Left lung (tissue), 4 donors: ENCODE measurements at regions not wholly inside any gene's neighbourhood (a gene's known extent, or its start where the extent isn't known, plus 50 kb on each side); places are given as distances from the start of the nearest gene placed in this dataset.
A peak's percentile ranks its signal among the peaks of the same experiment; 100 is the strongest.

Source experiments
- ATAC-seq: fragments of 200-7000 bp; cut with Tn5 transposase; one replicate; pipeline ENCODE4 v1.9.1; 2020; ENCODE audit warnings: moderate library complexity
- DNase-seq, 4 donors: peaks; one replicate each; pipeline ENCODE4 v3.0.0-alpha.2; 2013 to 2020
- H3K27ac ChIP-seq, 2 donors: fragments of 200-600 bp; sonication (generic) in 1 of 2; one replicate each; pipeline versions ENCODE4 v1.5.0 to v1.8.0; 2020 to 2021
- H3K27me3 ChIP-seq, 2 donors: fragments of 200-600 bp; sonication (generic) in 1 of 2; one replicate each; pipeline versions ENCODE4 v1.5.0 to v1.8.0; 2020 to 2021
- H3K36me3 ChIP-seq, 2 donors: fragments of 200-600 bp; sonication (generic) in 1 of 2; one replicate each; pipeline versions ENCODE4 v1.5.0 to v1.8.0; 2020 to 2021
- H3K4me1 ChIP-seq, 2 donors: fragments of 200-600 bp; one replicate each; pipeline ENCODE4 v1.8.0; 2021
- H3K4me3 ChIP-seq, 2 donors: fragments of 200-600 bp; sonication (generic) in 1 of 2; one replicate each; pipeline versions ENCODE4 v1.5.0 to v1.8.0; 2020 to 2021; ENCODE audit warnings: mild to moderate bottlenecking in 1 of 2
- H3K9me3 ChIP-seq, 2 donors: fragments of 200-600 bp; sonication (generic) in 1 of 2; one replicate each; pipeline versions ENCODE4 v1.5.0 to v1.8.0; 2020 to 2021
- intact Hi-C, 2 donors: fragments of 100-400 bp; cut with DNase I; formaldehyde crosslinking; loops; one replicate each; pipeline versions ENCODE4 v1.11.2 to v1.14.2; 2022
- TF ChIP-seq, protein P1 (sequence below), 2 donors: fragments of 200-600 bp; sonication (generic) in 1 of 2; IDR thresholded peaks; one replicate each; pipeline versions ENCODE4 v1.5.0 to v1.8.0; 2021; ENCODE audit warnings: antibody characterized with exemption in 2 of 2
- donor health status: DM: no; HTN: yes; CAD: no.
- donor health status: DM: no; HTN: no; CAD: no.

DNA sequence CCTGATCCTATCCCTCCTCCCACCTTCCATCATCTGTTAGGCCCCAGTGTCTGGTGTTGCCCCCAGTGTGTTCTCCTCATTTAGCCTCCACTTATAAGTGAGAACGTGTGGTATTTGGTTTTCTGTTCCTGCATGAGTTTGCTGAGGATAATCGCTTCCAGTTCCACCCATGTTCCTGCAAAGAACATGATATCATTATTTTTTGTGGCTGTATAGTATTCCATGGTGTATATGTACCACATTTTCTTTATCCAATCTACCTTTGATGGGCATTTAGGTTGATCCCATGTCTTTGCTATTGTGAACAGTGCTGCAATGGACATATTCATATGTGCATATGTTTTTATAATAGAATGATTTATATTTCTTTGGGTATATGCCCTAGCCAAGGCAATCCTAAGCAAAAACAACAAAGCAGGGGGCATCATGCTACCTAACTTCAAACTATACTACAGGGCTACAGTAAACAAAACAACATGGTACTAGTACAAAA is 142.9 kb downstream of the TNFSF18 start:
- ATAC-seq = no peak
- no peaks in the 10 kb centered on the region for H3K36me3 ChIP-seq
- H3K9me3 ChIP-seq = peaks cover 0 to 7% of the 10 kb centered on the region in 2 donors
- H3K4me1 ChIP-seq = no peaks in the 10 kb centered on the region
- H3K27me3 ChIP-seq = no peaks in the 10 kb centered on the region
- no peak overlapping the region for H3K4me3 ChIP-seq
- H3K27ac ChIP-seq = no peak overlapping the region
- TF ChIP-seq, protein P1, sequence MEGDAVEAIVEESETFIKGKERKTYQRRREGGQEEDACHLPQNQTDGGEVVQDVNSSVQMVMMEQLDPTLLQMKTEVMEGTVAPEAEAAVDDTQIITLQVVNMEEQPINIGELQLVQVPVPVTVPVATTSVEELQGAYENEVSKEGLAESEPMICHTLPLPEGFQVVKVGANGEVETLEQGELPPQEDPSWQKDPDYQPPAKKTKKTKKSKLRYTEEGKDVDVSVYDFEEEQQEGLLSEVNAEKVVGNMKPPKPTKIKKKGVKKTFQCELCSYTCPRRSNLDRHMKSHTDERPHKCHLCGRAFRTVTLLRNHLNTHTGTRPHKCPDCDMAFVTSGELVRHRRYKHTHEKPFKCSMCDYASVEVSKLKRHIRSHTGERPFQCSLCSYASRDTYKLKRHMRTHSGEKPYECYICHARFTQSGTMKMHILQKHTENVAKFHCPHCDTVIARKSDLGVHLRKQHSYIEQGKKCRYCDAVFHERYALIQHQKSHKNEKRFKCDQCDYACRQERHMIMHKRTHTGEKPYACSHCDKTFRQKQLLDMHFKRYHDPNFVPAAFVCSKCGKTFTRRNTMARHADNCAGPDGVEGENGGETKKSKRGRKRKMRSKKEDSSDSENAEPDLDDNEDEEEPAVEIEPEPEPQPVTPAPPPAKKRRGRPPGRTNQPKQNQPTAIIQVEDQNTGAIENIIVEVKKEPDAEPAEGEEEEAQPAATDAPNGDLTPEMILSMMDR (IDR thresholded peaks at IDR 0.05) = no peak
- intact Hi-C loops = no loop called here
- DNase-seq = no peak

GRCh38 chr1:172909606-172910326 is 141.0 kb downstream of the TNFSF18 start:
- H3K4me1 ChIP-seq = peaks cover 0 to 5% of the 10 kb centered on the region in 2 donors
- intact Hi-C loops = no loop called here
- ATAC-seq (peak; percentile 65), DNase-seq (no peak)
- H3K27ac ChIP-seq = no peak overlapping the region
- no peak overlapping the region for H3K4me3 ChIP-seq
- TF ChIP-seq, protein P1 (IDR thresholded peaks at IDR 0.05) = no peak
- no peaks in the 10 kb centered on the region for H3K27me3 ChIP-seq
- H3K36me3 ChIP-seq = no peaks in the 10 kb centered on the region
- peaks cover 0 to 15% of the 10 kb centered on the region in 2 donors for H3K9me3 ChIP-seq

DNA sequence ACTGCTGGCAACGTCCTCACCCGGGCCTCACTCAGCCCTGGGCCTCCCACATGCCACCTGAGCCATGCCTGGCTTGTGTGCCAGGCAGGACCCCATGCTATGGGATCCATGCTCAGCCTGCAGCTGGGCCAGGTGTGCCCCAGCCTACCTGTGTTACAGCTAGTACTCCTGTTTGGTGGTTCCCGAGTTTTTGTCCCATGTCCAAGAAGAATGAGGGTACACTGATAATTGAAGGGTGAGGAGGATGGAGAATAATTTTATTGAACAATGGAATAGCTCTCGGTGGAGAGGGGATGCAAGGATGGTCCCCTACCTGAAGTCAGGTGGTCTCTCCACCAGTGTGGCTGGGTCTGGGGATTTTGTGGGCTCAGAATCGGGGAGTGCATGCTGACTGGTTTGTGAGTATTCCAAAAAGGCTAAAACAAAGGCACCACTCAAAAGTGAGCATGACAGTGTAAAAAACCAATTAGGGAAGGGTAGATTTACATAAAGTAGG is 137.9 kb downstream of the TNFSF18 start:
- Histone ChIP-seq H3K27me3 (no peaks in the 10 kb centered on the region), H3K36me3 (no peaks in the 10 kb centered on the region), H3K27ac (no peak overlapping the region), H3K9me3 (peaks cover 0 to 15% of the 10 kb centered on the region in 2 donors), H3K4me1 (peaks cover 0 to 9% of the 10 kb centered on the region in 2 donors), H3K4me3 (no peak overlapping the region)
- intact Hi-C loops = no loop called here
- no peak for ATAC-seq
- DNase-seq = peak in 1 of 4 donors; percentile 46
- TF ChIP-seq, protein P1 (IDR thresholded peaks at IDR 0.05) = no peak

DNA sequence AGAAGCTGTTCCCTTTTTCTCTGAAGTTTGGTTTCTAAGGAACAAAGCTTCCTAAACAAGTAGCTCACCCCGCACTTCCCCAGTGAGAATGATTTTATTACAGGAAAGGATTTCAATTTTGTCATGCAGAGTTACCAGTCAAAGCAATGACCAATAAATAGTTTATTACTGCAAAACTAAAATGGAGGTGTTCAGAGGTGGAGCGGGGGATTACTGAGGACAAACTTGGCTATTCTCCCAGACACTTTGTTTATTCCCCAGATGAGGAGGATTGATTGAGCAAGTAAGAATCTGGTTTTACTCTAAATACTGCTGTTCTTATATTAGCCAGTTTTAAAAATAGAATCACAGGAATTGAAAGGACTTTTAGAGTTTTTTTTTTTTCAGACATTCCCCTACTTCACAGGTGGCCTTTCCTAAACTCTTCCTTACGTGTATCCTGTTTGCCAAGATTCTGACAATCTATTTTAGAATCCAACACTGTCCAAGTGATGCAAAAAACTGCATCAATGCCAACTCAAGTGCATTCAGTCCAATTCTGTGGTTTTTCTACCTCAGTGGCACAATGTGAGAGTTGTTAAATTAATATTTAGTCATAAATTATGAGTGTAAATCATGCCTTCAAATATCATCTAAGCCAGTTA is 136.1 kb downstream of the TNFSF18 start:
- intact Hi-C loops = no loop called here
- H3K27ac ChIP-seq = no peak overlapping the region
- no peaks in the 10 kb centered on the region for H3K27me3 ChIP-seq
- H3K36me3 ChIP-seq = no peaks in the 10 kb centered on the region
- ATAC-seq = no peak
- DNase-seq = no peak
- TF ChIP-seq, protein P1 (IDR thresholded peaks at IDR 0.05) = no peak
- peaks cover 0 to 13% of the 10 kb centered on the region in 2 donors for H3K4me1 ChIP-seq
- peaks cover 0 to 15% of the 10 kb centered on the region in 2 donors for H3K9me3 ChIP-seq
- no peak overlapping the region for H3K4me3 ChIP-seq

- Histone ChIP-seq H3K4me3 (no peak overlapping the region), H3K27me3 (no peaks in the 10 kb centered on the region), H3K4me1 (peaks cover 0 to 13% of the 10 kb centered on the region in 2 donors), H3K9me3 (peaks cover 0 to 15% of the 10 kb centered on the region in 2 donors), H3K27ac (no peak overlapping the region), H3K36me3 (no peaks in the 10 kb centered on the region)
- intact Hi-C loops = no loop called here
- ATAC-seq = no peak
- TF ChIP-seq, protein P1 (IDR thresholded peaks at IDR 0.05) = no peak
- DNase-seq = no peak
These were observed 135.5 kb downstream of the TNFSF18 start for GRCh38 chr1:172915271-172915670.
